MM.1S (cell line): ENCODE measurements at regions not wholly inside any gene's neighbourhood (a gene's known extent, or its start where the extent isn't known, plus 50 kb on each side); places are given as distances from the start of the nearest gene placed in this dataset.

ENCODE experiments used
- CTCF ChIP-seq: fragments of 300-600 bp; sonication (generic); IDR thresholded peaks from 2 replicates; pipeline ENCODE4 v1.5.1; 2016; ENCODE audit warnings: antibody characterized with exemption, low read length, mixed read lengths
- EZH2 ChIP-seq: fragments of 300-600 bp; sonication (generic); optimal IDR thresholded peaks from 2 replicates; pipeline ENCODE3; 2017; ENCODE audit warnings: low read depth, mild to moderate bottlenecking, antibody characterized with exemption, low read length, mixed read lengths

DNA sequence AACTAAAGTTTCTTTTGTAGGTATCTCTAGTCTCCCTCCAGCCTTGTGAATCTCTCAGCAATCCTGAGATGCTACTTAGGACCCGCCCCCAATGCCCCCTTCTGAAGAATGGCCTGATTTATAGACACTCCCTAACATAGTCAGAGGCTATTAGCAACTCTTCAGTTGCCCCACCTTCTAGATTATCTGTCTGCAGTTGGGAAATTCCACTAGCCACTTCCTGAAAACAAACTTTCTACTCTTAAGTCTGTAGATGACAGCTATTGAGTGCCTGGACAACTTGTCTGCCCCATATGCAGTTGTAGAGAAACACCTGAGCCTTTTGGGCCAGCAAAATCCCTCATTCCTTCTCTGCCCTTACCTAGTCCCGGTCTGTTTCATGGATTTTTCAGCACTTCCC is 188.2 kb upstream of the PREP start:
- no peak for TF ChIP-seq CTCF
- no peak for TF ChIP-seq EZH2
